Activated naive CD4-positive, alpha-beta T cell treated with anti-CD3 and anti-CD28 coated beads for 36 hours (primary cell): ENCODE measurements at regions not wholly inside any gene's neighbourhood (a gene's known extent, or its start where the extent isn't known, plus 50 kb on each side); places are given as distances from the start of the nearest gene placed in this dataset.

Source experiments
- CTCF ChIA-PET: fragments of 350-600 bp; sonication (Branson Sonifier 250); formaldehyde crosslinking; loops from one replicate; lab custom pipeline; 2021; ENCODE audit warnings: antibody characterized with exemption; lab: Charles Lee
- DNase-seq: peaks from one replicate; pipeline ENCODE4 v3.0.0-alpha.2; 2020
- H3K27ac Mint-ChIP-seq: one replicate; pipeline ENCODE4 v1.8.0; 2021; ENCODE audit warnings: mild to moderate bottlenecking, mixed read lengths
- H3K27me3 Mint-ChIP-seq: one replicate; pipeline ENCODE4 v1.8.0; 2021; ENCODE audit warnings: low read depth, mixed read lengths
- H3K36me3 Mint-ChIP-seq: one replicate; pipeline ENCODE4 v1.8.0; 2021; ENCODE audit warnings: low read depth, mixed read lengths
- H3K4me1 Mint-ChIP-seq: one replicate; pipeline ENCODE4 v1.8.0; 2021; ENCODE audit warnings: low read depth, mixed read lengths
- H3K4me3 Mint-ChIP-seq: one replicate; pipeline ENCODE4 v1.8.0; 2021; ENCODE audit warnings: mild to moderate bottlenecking, moderate library complexity, mixed read lengths
- H3K9me3 Mint-ChIP-seq: one replicate; pipeline ENCODE4 v1.8.0; 2021; ENCODE audit warnings: mixed read lengths
- intact Hi-C: fragments of 100-400 bp; cut with micrococcal nuclease; formaldehyde crosslinking; loops from one replicate; pipeline ENCODE4 v1.15.1; 2023

DNA sequence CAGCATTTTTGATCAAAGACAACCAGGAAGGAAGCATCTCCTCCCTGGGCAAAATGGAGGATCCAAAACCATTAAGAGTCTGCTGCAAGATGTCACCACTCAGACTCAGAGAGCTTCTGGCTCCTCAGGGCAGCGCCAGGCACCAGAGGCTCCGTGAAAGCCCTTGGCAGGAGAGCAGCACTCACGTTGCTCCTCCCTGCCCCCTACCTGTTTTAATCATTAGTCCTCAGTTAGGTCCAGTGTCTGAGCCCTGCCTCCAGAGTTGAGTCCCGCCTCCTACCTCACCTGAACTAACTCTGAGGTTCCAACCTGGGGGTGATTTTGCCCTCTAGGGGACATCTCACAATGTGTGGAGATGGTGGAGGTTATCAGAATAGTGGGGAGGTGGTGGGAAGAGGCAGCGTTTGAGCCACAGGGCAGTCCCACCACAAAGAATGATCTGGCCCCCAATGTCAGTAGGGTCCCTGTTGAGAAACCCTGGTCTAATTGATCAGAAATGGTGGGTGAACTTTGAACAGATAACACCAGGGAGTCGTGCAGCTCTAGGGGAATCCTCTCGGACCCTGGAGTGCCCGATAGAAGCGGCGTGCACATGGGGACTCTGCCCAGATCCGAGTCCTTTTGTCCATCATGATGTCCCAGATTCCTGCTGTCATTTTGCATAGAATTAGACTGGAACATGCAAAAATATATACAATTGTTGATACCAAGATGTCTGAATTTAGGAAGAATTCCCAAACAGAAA is 156.7 kb upstream of the DIO3 start:
- CTCF ChIA-PET, result no interaction called here
- intact Hi-C loops, result no loop called here
- peaks cover 6% of the 10 kb centered on the region for H3K4me1 Mint-ChIP-seq
- no peak for DNase-seq
- H3K27me3 Mint-ChIP-seq, result peaks cover 41% of the 10 kb centered on the region
- no peaks in the 10 kb centered on the region for H3K36me3 Mint-ChIP-seq
- H3K27ac Mint-ChIP-seq, result no peak overlapping the region
- no peak overlapping the region for H3K4me3 Mint-ChIP-seq
- H3K9me3 Mint-ChIP-seq, result no peaks in the 10 kb centered on the region

DNA sequence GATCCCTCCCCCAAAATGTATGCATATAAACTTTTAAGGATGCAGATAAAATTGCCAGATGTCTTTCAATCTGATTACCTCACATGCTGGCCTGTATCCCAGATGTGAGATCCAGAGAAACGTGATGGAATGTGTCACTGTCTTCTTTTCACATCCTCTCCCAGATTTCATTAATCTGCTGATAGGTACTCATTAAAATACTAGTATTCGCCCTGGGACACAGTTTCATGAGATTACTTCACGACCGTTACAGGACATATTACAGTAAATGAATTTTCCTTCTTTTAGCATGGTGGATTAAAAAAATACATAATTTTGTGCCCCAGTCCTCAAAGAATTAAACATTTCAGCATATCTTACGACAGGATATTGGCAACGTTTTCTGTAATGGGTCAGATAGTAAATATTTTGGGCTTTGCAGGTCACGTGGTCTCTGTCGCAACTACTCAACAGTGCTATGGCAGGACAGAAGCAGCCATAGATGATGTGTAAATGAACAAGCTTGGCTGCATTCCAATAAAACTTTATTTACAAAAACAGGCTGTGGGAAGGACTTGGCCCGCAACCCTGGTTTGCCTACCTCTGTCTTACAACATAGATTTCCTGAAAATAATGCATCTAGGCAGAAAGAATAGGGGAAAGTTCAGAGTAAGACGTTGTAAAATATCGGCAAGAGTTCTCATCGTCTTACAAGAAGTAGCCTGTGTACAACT is 156.0 kb upstream of the DIO3 start:
- Mint-ChIP-seq H3K27ac (no peak overlapping the region), H3K36me3 (no peaks in the 10 kb centered on the region), H3K4me1 (peaks cover 6% of the 10 kb centered on the region), H3K9me3 (no peaks in the 10 kb centered on the region), H3K4me3 (no peak overlapping the region), H3K27me3 (peaks cover 37% of the 10 kb centered on the region)
- intact Hi-C loops, result no loop called here
- no peak for DNase-seq
- CTCF ChIA-PET, result no interaction called here

- no peaks in the 10 kb centered on the region for H3K4me1 Mint-ChIP-seq
- no peak for DNase-seq
- intact Hi-C loops, result no loop called here
- H3K9me3 Mint-ChIP-seq, result no peaks in the 10 kb centered on the region
- peaks cover 27% of the 10 kb centered on the region for H3K27me3 Mint-ChIP-seq
- CTCF ChIA-PET, result interaction anchor here (0.5 kb wide), 1 partner anchor 16 kb away, joined by 3 read pairs; no protein-coding TSS in a partner anchor
- no peaks in the 10 kb centered on the region for H3K36me3 Mint-ChIP-seq
- no peak overlapping the region for H3K27ac Mint-ChIP-seq
- H3K4me3 Mint-ChIP-seq, result no peak overlapping the region
Observed at GRCh38 chr14:101406921-101407320, 154.4 kb upstream of the DIO3 start.

DNA sequence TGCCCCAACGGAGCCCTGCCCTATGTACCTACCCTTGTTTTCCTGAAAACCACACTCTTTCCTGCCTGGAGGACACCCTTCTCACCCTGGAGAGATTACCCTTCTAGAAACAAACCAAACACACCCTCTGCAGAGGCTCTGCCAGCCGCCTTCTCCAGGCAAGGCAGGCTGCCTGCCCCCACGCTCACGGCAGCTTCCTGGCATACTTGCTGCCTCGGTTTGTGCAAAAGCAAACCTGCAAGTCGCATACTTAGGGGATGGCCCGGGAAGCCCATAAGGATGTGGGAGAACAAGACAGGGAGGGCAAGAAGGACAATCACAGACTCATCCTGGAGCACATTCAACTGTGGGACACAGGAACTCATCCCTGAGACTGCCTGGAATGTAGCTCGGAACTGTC is 154.0 kb upstream of the DIO3 start:
- no peak overlapping the region for H3K27ac Mint-ChIP-seq
- no peaks in the 10 kb centered on the region for H3K36me3 Mint-ChIP-seq
- no peak for DNase-seq
- intact Hi-C loops, result no loop called here
- no peaks in the 10 kb centered on the region for H3K4me1 Mint-ChIP-seq
- CTCF ChIA-PET, result interaction anchor here (0.5 kb wide), 1 partner anchor 17 kb away, joined by 3 read pairs; no protein-coding TSS in a partner anchor
- no peaks in the 10 kb centered on the region for H3K9me3 Mint-ChIP-seq
- H3K4me3 Mint-ChIP-seq, result no peak overlapping the region
- peaks cover 27% of the 10 kb centered on the region for H3K27me3 Mint-ChIP-seq

DNA sequence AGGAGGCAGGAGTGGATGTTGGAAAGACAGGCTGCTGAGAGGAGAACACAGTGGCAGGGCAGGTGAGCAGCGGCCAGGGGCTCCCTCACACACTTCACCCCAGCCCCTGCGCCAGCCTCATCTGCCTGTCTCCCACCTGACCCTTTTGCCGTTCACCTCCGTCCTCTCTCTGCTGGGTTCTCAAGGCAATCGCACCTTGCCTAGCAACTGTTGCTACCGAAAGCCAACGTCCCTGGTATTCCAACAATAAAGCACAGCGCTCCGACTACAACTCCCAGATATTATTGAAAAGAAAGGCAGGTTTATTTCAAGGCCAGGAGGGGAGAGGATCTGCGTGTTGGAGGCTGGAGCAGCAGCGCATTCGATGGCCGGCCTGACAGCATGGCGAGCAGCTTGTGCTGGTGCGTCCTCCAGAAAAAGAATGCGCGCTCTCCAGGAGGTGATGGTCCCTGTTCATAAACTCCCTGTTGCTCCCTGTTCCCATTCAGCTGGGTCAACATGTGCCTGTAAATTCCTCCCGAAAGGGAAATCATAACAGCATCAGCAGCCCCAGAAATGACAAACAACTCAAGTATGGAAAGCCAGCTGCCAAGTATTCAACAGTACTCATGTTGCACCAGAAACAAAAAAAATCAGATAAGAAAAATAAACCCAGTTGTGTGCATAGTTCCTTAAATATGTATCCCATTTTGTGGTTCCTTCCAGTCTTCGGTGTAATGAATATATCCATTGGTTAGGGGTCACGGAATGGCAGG is 153.0 kb upstream of the DIO3 start:
- no peak for DNase-seq
- Mint-ChIP-seq H3K4me1 (no peaks in the 10 kb centered on the region), H3K27ac (no peak overlapping the region), H3K27me3 (peaks cover 23% of the 10 kb centered on the region), H3K4me3 (no peak overlapping the region), H3K36me3 (no peaks in the 10 kb centered on the region), H3K9me3 (no peaks in the 10 kb centered on the region)
- CTCF ChIA-PET, result no interaction called here
- intact Hi-C loops, result no loop called here

DNA sequence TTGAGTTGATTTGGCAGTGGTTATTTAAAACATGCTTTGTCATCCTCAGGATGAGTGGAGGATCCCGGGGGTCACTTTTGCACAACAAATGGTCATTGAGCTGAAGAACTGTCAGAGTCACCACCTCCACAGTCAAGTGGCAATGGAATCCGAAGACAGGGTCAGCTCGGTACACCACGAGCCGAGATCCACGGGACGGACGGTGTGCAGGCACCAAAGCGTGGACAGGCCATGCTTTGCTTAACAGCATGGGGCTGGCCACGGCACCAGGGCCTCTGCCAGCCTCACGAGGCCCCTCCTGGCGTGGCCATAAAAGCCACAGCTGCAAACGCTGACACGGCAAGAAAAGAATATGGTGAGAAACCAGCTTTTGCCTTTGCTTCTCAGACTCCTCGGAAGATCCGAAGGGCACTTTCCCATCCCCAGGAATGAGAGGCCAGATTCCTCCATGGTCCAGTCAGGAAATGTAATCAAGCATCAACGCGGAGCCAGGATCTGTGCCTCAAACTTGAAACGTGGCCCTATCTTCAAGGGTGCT is 152.2 kb upstream of the DIO3 start:
- Mint-ChIP-seq H3K4me3 (no peak overlapping the region), H3K27ac (no peak overlapping the region), H3K27me3 (peaks cover 22% of the 10 kb centered on the region), H3K9me3 (no peaks in the 10 kb centered on the region), H3K4me1 (no peaks in the 10 kb centered on the region), H3K36me3 (no peaks in the 10 kb centered on the region)
- no peak for DNase-seq
- CTCF ChIA-PET, result no interaction called here
- intact Hi-C loops, result no loop called here

DNA sequence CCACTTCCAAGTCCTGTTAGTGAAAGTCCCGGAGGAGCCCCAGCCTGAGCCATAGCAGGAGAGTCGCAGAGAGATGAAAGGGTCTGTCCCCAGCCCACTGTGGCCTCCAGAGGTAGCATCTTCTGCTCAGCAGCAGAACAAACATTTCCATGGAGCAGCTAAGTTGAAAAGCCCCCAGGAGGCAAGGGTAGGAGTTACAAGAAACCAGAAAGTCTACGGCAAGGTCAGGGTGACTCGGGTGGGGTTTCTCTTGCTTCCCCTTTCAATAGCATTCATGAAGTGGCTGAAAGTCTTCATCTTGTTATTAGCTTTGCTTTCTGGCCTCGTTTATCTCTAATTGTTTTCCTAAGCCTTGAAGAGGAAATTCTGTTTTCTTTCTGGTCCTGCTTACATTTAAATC is 151.2 kb upstream of the DIO3 start:
- H3K27me3 Mint-ChIP-seq, result peaks cover 19% of the 10 kb centered on the region
- CTCF ChIA-PET, result no interaction called here
- intact Hi-C loops, result no loop called here

GRCh38 chr14:101411151-101411550 is 150.1 kb upstream of the DIO3 start:
- no peaks in the 10 kb centered on the region for H3K4me1 Mint-ChIP-seq
- CTCF ChIA-PET, result no interaction called here
- intact Hi-C loops, result no loop called here
- DNase-seq, result no peak
- no peaks in the 10 kb centered on the region for H3K9me3 Mint-ChIP-seq
- no peaks in the 10 kb centered on the region for H3K36me3 Mint-ChIP-seq
- H3K27ac Mint-ChIP-seq, result no peak overlapping the region
- peaks cover 22% of the 10 kb centered on the region for H3K27me3 Mint-ChIP-seq
- no peak overlapping the region for H3K4me3 Mint-ChIP-seq

More for the DNA sequence above, 151.2 kb upstream of the DIO3 start:
- no peaks in the 10 kb centered on the region for H3K36me3 Mint-ChIP-seq
- no peak overlapping the region for H3K4me3 Mint-ChIP-seq
- H3K4me1 Mint-ChIP-seq, result no peaks in the 10 kb centered on the region
- DNase-seq, result no peak
- H3K9me3 Mint-ChIP-seq, result no peaks in the 10 kb centered on the region
- H3K27ac Mint-ChIP-seq, result no peak overlapping the region

DNA sequence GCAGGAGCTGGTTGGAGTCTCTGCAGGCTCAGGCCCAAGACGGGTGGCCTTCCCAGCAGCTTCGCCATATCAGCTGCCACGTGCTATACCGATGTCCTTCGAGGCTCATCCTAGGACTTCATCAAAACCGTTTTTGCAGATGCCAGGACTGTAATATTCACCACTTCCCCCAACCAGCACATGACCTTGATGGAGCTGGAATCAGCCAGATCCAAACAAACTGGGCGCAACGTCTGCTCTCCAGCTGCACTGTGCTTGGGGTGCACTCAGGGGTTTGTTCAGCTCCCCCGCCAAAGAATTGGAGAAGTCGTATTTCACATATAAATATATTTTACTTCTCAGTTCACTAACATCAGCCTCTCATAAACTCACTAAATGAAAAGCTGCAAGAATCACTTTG is 149.5 kb upstream of the DIO3 start:
- CTCF ChIA-PET, result no interaction called here
- intact Hi-C loops, result no loop called here
- Mint-ChIP-seq H3K27ac (no peak overlapping the region), H3K27me3 (peaks cover 27% of the 10 kb centered on the region), H3K9me3 (no peaks in the 10 kb centered on the region), H3K4me3 (no peak overlapping the region), H3K36me3 (no peaks in the 10 kb centered on the region), H3K4me1 (no peaks in the 10 kb centered on the region)
- no peak for DNase-seq

DNA sequence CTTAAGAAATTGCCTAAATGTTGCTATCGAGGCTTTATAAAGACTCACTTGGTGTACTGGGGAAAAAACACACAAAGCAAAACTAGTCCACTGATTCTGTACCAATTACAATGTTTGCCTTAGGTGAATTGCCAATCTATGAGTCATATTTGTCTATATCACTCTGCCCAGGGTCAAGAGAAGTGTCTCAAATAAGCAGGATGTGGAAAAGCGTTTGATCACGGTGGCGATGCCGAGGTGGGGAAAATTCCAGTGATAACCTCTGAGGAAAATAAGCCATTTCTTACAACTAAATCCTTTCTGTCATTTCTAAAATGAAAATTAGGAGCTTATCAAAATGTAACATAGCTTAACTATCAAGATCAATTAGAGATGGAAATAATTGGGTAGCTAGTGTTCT is 148.6 kb upstream of the DIO3 start:
- CTCF ChIA-PET, result no interaction called here
- Mint-ChIP-seq H3K27ac (no peak overlapping the region), H3K36me3 (no peaks in the 10 kb centered on the region), H3K27me3 (peaks cover 28% of the 10 kb centered on the region), H3K9me3 (peaks cover 1% of the 10 kb centered on the region), H3K4me1 (no peaks in the 10 kb centered on the region), H3K4me3 (no peak overlapping the region)
- intact Hi-C loops, result no loop called here
- DNase-seq, result no peak

- Mint-ChIP-seq H3K9me3 (peaks cover 1% of the 10 kb centered on the region), H3K27me3 (peaks cover 27% of the 10 kb centered on the region), H3K27ac (no peak overlapping the region), H3K4me1 (no peaks in the 10 kb centered on the region), H3K36me3 (no peaks in the 10 kb centered on the region), H3K4me3 (no peak overlapping the region)
- intact Hi-C loops, result no loop called here
- CTCF ChIA-PET, result no interaction called here
- DNase-seq, result no peak
Observed at GRCh38 chr14:101417434-101417833, 143.9 kb upstream of the DIO3 start.

DNA sequence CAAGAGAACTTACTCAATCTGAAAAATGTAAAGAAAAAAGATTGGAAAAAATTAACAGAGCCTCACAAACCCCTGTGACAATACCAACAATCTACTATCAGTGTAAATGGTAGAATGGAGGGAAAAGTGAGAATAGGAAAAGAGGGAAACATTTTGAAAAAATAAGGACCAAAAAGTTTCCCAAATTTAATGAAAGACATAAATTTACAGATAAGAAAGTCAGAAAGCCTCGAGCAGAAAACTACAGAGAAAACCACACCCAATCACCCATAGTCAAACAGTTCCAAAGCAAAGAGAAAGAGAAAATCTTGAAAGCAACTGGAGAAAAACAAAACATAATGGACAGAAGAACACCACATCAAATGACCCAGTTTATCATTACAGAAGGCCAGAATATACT is 142.7 kb upstream of the DIO3 start:
- no peak overlapping the region for H3K4me3 Mint-ChIP-seq
- no peaks in the 10 kb centered on the region for H3K36me3 Mint-ChIP-seq
- no peak overlapping the region for H3K27ac Mint-ChIP-seq
- no peak for DNase-seq
- intact Hi-C loops, result no loop called here
- no peaks in the 10 kb centered on the region for H3K4me1 Mint-ChIP-seq
- H3K9me3 Mint-ChIP-seq, result peaks cover 1% of the 10 kb centered on the region
- peaks cover 29% of the 10 kb centered on the region for H3K27me3 Mint-ChIP-seq
- CTCF ChIA-PET, result interaction anchor here (0.6 kb wide), 1 partner anchor 12 kb away, joined by 3 read pairs; no protein-coding TSS in a partner anchor
